HCT116 (cell line): ENCODE measurements at regions not wholly inside any gene's neighbourhood (a gene's known extent, or its start where the extent isn't known, plus 50 kb on each side); places are given as distances from the start of the nearest gene placed in this dataset.

ENCODE experiments used
- ATAC-seq: fragments of 200-7000 bp; cut with Tn5 transposase; 2 replicates; pipeline ENCODE4 v1.9.1; 2020; ENCODE audit warnings: mild to moderate bottlenecking, moderate library complexity
- BruUV-seq: library from RNA; stranded (reverse); fragments of 400-500 nt; replicated peaks from 2 replicates; lab custom pipeline; 2021; lab: Mats Ljungman, UMichigan
- CTCF ChIA-PET: fragments of 300-600 bp; sonication (Branson Sonifier 250); formaldehyde crosslinking; loops from one replicate; lab custom pipeline; 2021; ENCODE audit warnings: antibody characterized with exemption; lab: Charles Lee
- POLR2A ChIA-PET: fragments of 300-600, 350-600 bp; sonication (Branson Sonifier 250); formaldehyde crosslinking; loops from one replicate; lab custom pipeline; 2021; ENCODE audit warnings: antibody characterized with exemption; lab: Charles Lee
- RAD21 ChIA-PET, 2 experiments: fragments of 300-600 bp; sonication (Branson Sonifier 250); formaldehyde crosslinking; loops; one replicate each; lab custom pipeline; 2023; ENCODE audit warnings: low total read pairs in 2 of 2; ENCODE audit not compliant: uncharacterized antibody in 2 of 2, unreplicated experiment in 2 of 2, low non-redundant PET in 1 of 2; lab: Charles Lee
- DNase-seq: peaks from one replicate; pipeline ENCODE4 v3.0.0-alpha.2; 2010; ENCODE audit warnings: low read depth, low spot score
- H2AFZ ChIP-seq: fragments of 200-600 bp; shearing (Covaris generic), sonication (generic); 2 replicates; pipeline ENCODE4 v1.6.1; 2017; ENCODE audit warnings: low read depth, mixed run types, mixed read lengths, antibody characterized with exemption, low read length; ENCODE audit not compliant: poor library complexity, severe bottlenecking
- H3K27ac ChIP-seq: 2 replicates; pipeline ENCODE4 v1.5.1; 2012; ENCODE audit warnings: low read depth, low read length
- H3K27me3 ChIP-seq: fragments of 200-600 bp; sonication (generic); 2 replicates; pipeline ENCODE4 v1.6.1; 2016; ENCODE audit warnings: mixed run types, low read length, mixed read lengths; ENCODE audit not compliant: insufficient read depth
- H3K36me3 ChIP-seq, 2 experiments: fragments of 200-500 bp in 1 of 2; fragments of 200-600 bp in 1 of 2; sonication (Bioruptor generic) in 1 of 2; sonication (generic) in 1 of 2; 2 replicates each; pipeline versions ENCODE4 v1.5.1 to v1.6.1; 2014 to 2016; ENCODE audit warnings: low read length in 2 of 2, inconsistent platforms in 1 of 2, mixed read lengths in 1 of 2, mixed run types in 1 of 2; ENCODE audit not compliant: insufficient read depth in 2 of 2, control insufficient read depth in 1 of 2
- H3K4me1 ChIP-seq, 2 experiments: fragments of 200-600 bp in 1 of 2; sonication (generic) in 1 of 2; 2 replicates each; pipeline versions ENCODE4 v1.5.1 to v1.6.1; 2012 to 2017; ENCODE audit warnings: low read length in 2 of 2, inconsistent platforms in 1 of 2, mild to moderate bottlenecking in 1 of 2, mixed read lengths in 1 of 2, mixed run types in 1 of 2, moderate library complexity in 1 of 2; ENCODE audit not compliant: insufficient read depth in 2 of 2, control insufficient read depth in 1 of 2
- H3K4me2 ChIP-seq: fragments of 200-600 bp; sonication (generic); 2 replicates; pipeline ENCODE4 v1.6.1; 2017; ENCODE audit warnings: mixed run types, low read length, mixed read lengths
- H3K4me3 ChIP-seq, 2 experiments: fragments of 200-600 bp in 1 of 2; sonication (generic) in 1 of 2; replicated peaks in 1 of 2; 2 replicates each; pipeline ENCODE4 v1.5.1; 2011 to 2016; ENCODE audit warnings: low read length in 2 of 2, control low read depth in 1 of 2, low read depth in 1 of 2, mild to moderate bottlenecking in 1 of 2, mixed read lengths in 1 of 2, mixed run types in 1 of 2
- H3K79me2 ChIP-seq: fragments of 200-600 bp; sonication (generic); 2 replicates; pipeline ENCODE4 v1.6.1; 2017; ENCODE audit warnings: mild to moderate bottlenecking, mixed run types, low read length, moderate library complexity, mixed read lengths; ENCODE audit not compliant: insufficient read depth
- H3K9ac ChIP-seq: fragments of 200-600 bp; sonication (generic); 2 replicates; pipeline ENCODE4 v1.6.1; 2016; ENCODE audit warnings: low read length, mixed read lengths
- H3K9me2 ChIP-seq: fragments of 200-600 bp; sonication (generic), shearing (Covaris generic); 2 replicates; pipeline ENCODE4 v1.6.1; 2017; ENCODE audit warnings: mixed run types, mild to moderate bottlenecking, moderate library complexity; ENCODE audit not compliant: insufficient read depth
- H3K9me3 ChIP-seq, 2 experiments: fragments of 200-500 bp in 1 of 2; fragments of 200-600 bp in 1 of 2; sonication (Bioruptor generic) in 1 of 2; sonication (generic) in 1 of 2; 2 replicates each; pipeline ENCODE4 v1.6.1; 2014 to 2017; ENCODE audit warnings: low read length in 2 of 2, mixed read lengths in 2 of 2, inconsistent platforms in 1 of 2, low read depth in 1 of 2, mild to moderate bottlenecking in 1 of 2, mixed run types in 1 of 2, moderate library complexity in 1 of 2; ENCODE audit not compliant: control insufficient read depth in 1 of 2, insufficient read depth in 1 of 2
- H4K20me1 ChIP-seq: fragments of 200-600 bp; sonication (generic), shearing (Covaris generic); 2 replicates; pipeline ENCODE4 v1.6.1; 2017; ENCODE audit warnings: mixed run types, mild to moderate bottlenecking, moderate library complexity; ENCODE audit not compliant: insufficient read depth
- ATF3 ChIP-seq: IDR thresholded peaks from 2 replicates; pipeline ENCODE4 v1.6.1; 2012
- CBX3 ChIP-seq: IDR thresholded peaks from 2 replicates; pipeline ENCODE4 v1.6.1; 2012; ENCODE audit warnings: low read depth
- CEBPB ChIP-seq: IDR thresholded peaks from 2 replicates; pipeline ENCODE4 v1.6.1; 2012; ENCODE audit warnings: low read depth
- CTCF ChIP-seq, 3 experiments: fragments of 200-600 bp in 1 of 3; sonication (generic) in 1 of 3; IDR thresholded peaks in 2 of 3; conservative IDR thresholded peaks in 1 of 3; 2 replicates each; pipeline ENCODE4 v1.5.1; 2012 to 2017; ENCODE audit warnings: low read depth in 2 of 3, low read length in 2 of 3, antibody characterized with exemption in 1 of 3, borderline replicate concordance in 1 of 3, control low read depth in 1 of 3, mild to moderate bottlenecking in 1 of 3, mixed read lengths in 1 of 3, mixed run types in 1 of 3, moderate library complexity in 1 of 3; ENCODE audit not compliant: insufficient read depth in 1 of 3
- ELF1 ChIP-seq: IDR thresholded peaks from 2 replicates; pipeline ENCODE4 v1.6.1; 2012; ENCODE audit warnings: low read depth, borderline replicate concordance
- EZH2phosphoT487 ChIP-seq: fragments of 200-600 bp; IDR thresholded peaks from 2 replicates; pipeline ENCODE4 v1.6.1; 2018; ENCODE audit warnings: antibody characterized with exemption, borderline replicate concordance
- JUND ChIP-seq: IDR thresholded peaks from 2 replicates; pipeline ENCODE4 v1.6.1; 2012
- POLR2A ChIP-seq: IDR thresholded peaks from 2 replicates; pipeline ENCODE4 v1.7.0; 2011; ENCODE audit warnings: borderline replicate concordance; ENCODE audit not compliant: insufficient read depth, insufficient read length; ENCODE audit errors: extremely low read depth
- RAD21 ChIP-seq: IDR thresholded peaks from 2 replicates; pipeline ENCODE4 v1.6.1; 2012; ENCODE audit warnings: low read depth, mild to moderate bottlenecking
- REST ChIP-seq: IDR thresholded peaks from 2 replicates; pipeline ENCODE4 v1.6.1; 2012; ENCODE audit warnings: low read depth
- SP1 ChIP-seq: IDR thresholded peaks from 2 replicates; pipeline ENCODE4 v1.6.1; 2012; ENCODE audit warnings: low read depth
- SRF ChIP-seq: IDR thresholded peaks from 2 replicates; pipeline ENCODE4 v1.6.1; 2012; ENCODE audit warnings: low read depth
- TCF7L2 ChIP-seq: IDR thresholded peaks from 2 replicates; pipeline ENCODE4 v1.7.0; 2011; ENCODE audit warnings: borderline replicate concordance, inconsistent platforms; ENCODE audit not compliant: insufficient read depth, insufficient read length; ENCODE audit errors: extremely low read depth
- YY1 ChIP-seq: IDR thresholded peaks from 2 replicates; pipeline ENCODE4 v1.6.1; 2011; ENCODE audit warnings: low read length, low read depth, moderate library complexity, mild to moderate bottlenecking; ENCODE audit not compliant: insufficient replicate concordance; ENCODE audit errors: extremely low read depth
- ZBTB33 ChIP-seq: IDR thresholded peaks from 2 replicates; pipeline ENCODE4 v1.6.1; 2011; ENCODE audit warnings: mild to moderate bottlenecking, low read length, moderate library complexity; ENCODE audit not compliant: insufficient replicate concordance; ENCODE audit errors: extremely low read depth
- ZFX ChIP-seq: fragments of 450-650 bp; IDR thresholded peaks from 2 replicates; pipeline ENCODE4 v1.6.1; 2017
- ZNF274 ChIP-seq: fragments of 200-500 bp; sonication (Bioruptor generic); IDR thresholded peaks from 2 replicates; pipeline ENCODE4 v1.6.1; 2014; ENCODE audit warnings: mild to moderate bottlenecking, low read depth, low read length, inconsistent platforms
- intact Hi-C: fragments of 100-400 bp; cut with micrococcal nuclease; formaldehyde crosslinking; loops from 2 replicates; pipeline ENCODE4 v1.10.0; 2022

GRCh38 chr18:42614619-42615293 is 500.7 kb downstream of the RIT2 start:
- ChIA-PET POLR2A (no interaction called here), RAD21 (no interaction called here), CTCF (no interaction called here)
- BruUV-seq, result no TSS peak
- no peaks in the 10 kb centered on the region for H3K4me1 ChIP-seq
- no peak overlapping the region for H3K4me2 ChIP-seq
- H3K36me3 ChIP-seq, result no peaks in the 10 kb centered on the region
- no peaks in the 10 kb centered on the region for H3K9me2 ChIP-seq
- peaks cover 5 to 36% of the 10 kb centered on the region in 2 experiments; a peak in 2 of 4 replicates for H3K9me3 ChIP-seq
- no peak overlapping the region for H3K4me3 ChIP-seq
- DNase-seq (no peak), ATAC-seq (no peak)
- no peaks in the 10 kb centered on the region for H3K27me3 ChIP-seq
- TF ChIP-seq POLR2A (no peak), YY1 (no peak), ZNF274 (no peak), CEBPB (no peak), ZBTB33 (no peak), SP1 (no peak), REST (no peak), ZFX (no peak), SRF (no peak), ELF1 (no peak), JUND (no peak), CBX3 (no peak), RAD21 (no peak), CTCF (IDR thresholded peaks at IDR 0.05 in 2 of 3, conservative IDR thresholded peaks at IDR 0.05 in 1 of 3; ENCODE audit: borderline replicate concordance in 1 of 3, insufficient read depth in 1 of 3, low read depth in 2 of 3, low read length in 2 of 3) (no peak), TCF7L2 (no peak), ATF3 (no peak), EZH2phosphoT487 (no peak)
- H3K79me2 ChIP-seq, result no peaks in the 10 kb centered on the region
- no peaks in the 10 kb centered on the region for H4K20me1 ChIP-seq
- no peak overlapping the region for H2AFZ ChIP-seq
- no peak overlapping the region for H3K27ac ChIP-seq
- intact Hi-C loops, result no loop called here
- H3K9ac ChIP-seq, result no peak overlapping the region
